Activated T-helper 1 cell treated with Interleukin-2 at 50 U/mL for 16 hours (primary cell): ENCODE measurements at regions not wholly inside any gene's neighbourhood (a gene's known extent, or its start where the extent isn't known, plus 50 kb on each side); places are given as distances from the start of the nearest gene placed in this dataset.
"Not testable (repeated sequence)": the region's sequence is repeated elsewhere in the genome, so short reads cannot be mapped to it uniquely, and the experiment has no call there.

Experiments used
- DNase-seq: peaks from one replicate; pipeline ENCODE4 v3.0.0-alpha.2; 2020; ENCODE audit warnings: low read depth

GRCh38 chr2:129015397-129016285 lies 697.0 kb upstream of the HS6ST1 start:
- no peak for DNase-seq

- DNase-seq: no peak
These were observed 698.3 kb upstream of the HS6ST1 start for GRCh38 chr2:129016972-129017371.

DNA sequence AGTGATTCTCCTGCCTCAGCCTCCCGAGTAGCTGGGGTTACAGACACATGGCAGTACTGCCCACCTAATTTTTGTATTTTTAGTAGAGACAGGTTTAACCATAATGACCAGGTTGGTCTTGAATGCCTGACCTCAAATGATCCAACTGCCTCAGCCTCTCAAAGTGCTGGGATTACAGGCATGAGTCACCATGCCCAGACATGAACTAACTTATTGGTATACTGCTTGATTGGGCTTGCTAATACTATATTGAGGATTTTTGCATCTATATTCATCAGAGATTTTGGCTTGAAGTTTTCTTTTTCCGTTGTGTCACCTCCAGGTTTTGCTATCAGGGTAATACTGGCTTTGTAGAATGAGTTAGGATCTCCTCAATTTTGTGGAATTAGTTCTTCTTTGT lies 706.1 kb upstream of the HS6ST1 start:
- DNase-seq: no peak

DNA sequence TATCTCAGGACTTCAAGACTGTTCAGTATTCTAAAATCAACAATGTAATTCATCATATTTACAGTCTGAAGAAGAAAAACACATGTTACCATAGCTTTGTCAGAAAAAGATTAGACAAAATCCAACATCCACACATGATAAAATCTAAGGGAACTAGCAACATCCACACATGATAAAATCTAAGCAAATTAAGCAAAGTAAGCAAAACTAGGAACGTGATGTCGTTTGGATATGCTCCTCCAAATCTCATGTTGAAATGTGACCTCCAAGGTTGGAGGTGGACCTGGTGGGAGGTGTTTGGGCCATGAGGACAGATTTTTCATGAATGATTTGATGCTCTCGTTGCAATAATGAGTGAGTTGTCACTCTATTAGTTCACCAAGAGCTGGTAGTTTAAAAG lies 717.3 kb upstream of the HS6ST1 start:
- DNase-seq: no peak

- not testable (repeated sequence) for DNase-seq
These were observed 725.0 kb upstream of the HS6ST1 start for GRCh38 chr2:129043677-129044076.

DNA sequence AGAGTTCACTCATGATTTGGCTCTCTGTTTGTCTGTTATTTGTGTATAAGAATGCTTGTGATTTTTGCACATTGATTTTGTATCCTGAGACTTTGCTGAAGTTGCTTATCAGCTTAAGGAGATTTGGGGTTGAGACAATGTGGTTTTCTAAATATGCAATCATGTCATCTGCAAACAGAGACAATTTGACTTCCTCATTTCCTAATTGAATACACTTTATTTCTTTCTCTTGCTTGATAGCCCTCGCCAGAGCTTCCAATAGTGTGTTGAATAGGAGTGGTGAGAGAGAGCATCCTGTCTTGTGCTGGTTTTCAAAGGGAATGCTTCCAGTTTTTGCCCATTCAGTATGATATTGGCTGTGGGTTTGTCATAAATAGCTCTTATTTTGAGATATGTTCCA lies 727.8 kb upstream of the HS6ST1 start:
- DNase-seq: not testable (repeated sequence)

DNA sequence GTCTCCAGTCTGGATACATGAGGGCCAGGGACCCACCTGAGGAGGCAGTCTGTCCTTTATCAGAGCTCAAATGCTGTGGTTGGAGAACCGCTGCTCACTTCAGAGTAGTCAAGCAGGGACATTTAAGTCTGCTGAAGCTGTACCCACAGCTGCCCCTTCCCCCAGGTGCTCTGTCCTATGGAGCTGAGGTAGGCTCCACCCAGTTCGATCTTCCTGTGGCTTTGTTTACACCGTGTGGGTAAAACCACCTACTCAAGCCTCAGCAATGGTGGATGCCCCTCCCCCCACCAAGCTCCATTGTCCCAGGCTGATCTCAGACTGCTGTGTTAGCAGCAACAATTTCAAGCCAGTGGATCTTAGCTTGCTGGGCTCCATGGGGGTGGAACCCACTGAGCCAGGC lies 731.4 kb upstream of the HS6ST1 start:
- DNase-seq: no peak

DNA sequence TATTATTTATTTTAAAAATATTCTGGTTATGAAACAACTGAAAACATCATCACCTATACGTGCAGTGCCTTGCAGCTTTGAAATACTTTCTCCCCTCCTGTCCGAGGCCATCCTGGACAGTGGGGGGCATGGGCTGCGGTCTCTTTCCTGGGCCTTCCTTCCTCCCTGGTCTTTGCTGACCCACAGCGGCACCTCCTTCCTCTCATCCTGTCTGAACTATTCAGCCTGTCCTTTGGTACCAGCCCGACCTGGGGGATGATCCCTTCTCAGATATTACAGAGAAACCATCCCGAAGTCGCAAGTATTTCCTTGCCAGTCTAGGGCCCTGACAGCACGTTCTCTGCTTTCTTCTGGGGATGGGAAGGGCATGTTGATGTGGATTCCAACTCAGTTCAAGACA lies 736.6 kb upstream of the HS6ST1 start:
- no peak for DNase-seq

DNA sequence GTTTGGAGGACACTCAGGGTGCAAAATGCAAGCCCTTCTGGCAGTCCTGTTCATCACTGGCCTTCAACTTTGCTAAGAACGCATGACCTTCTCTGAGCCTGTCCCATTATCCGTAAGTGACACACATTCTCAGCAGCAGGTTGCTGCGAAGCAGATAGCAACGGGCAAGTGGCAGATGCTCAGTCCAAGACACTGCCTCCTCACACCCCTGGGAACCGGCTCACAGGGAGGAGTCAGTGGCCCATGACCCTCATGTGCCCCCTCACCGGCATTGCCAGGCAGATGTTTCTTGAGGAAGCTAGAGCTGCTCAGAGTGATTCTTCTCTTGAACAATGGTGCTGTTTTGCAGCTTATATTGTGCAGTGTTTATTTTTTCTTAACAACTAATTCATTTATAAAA lies 737.2 kb upstream of the HS6ST1 start:
- no peak for DNase-seq

GRCh38 chr2:129056309-129056958 lies 737.8 kb upstream of the HS6ST1 start:
- DNase-seq: no peak

DNA sequence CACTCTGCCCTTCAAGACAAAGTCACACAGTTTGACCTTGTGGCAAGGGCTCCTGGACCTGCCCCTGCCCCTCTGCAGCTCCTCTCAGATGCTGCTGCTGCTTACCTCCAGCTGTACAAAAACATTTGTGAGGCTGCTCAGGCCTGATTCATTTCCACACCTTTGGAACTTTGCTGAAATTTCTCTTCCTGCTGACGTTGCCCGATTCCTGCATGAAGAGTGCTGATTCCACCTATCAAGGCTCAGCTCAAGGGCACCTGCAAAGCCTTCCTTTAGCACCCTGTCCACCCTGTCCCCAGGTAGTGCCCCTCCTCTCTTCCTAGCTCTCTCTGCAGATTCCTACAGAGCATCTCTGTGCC lies 738.3 kb upstream of the HS6ST1 start:
- no peak for DNase-seq

GRCh38 chr2:129058981-129059380 lies 740.3 kb upstream of the HS6ST1 start:
- no peak for DNase-seq

DNA sequence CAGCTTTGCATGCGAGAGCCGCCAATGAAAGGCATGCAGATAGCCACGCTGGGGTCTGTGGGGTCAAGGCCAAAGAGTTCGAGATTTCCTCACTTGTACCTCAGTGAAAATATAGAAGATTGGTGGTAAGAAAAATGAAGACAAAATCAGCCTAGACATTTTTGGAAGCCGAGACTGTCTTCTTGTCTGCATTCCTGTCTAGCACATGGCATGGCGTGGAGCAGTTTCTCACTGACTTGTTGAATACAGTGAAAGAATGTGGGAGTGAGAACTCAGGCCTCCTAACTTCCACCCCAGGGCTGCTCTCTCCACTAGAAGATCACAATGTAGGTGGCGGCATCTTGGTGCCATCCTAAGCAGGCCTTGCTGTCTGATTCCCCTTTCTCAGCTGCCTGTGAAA lies 740.8 kb upstream of the HS6ST1 start:
- DNase-seq: no peak

GRCh38 chr2:129061069-129061768 lies 742.6 kb upstream of the HS6ST1 start:
- DNase-seq: no peak

- no peak for DNase-seq
These were observed 743.1 kb upstream of the HS6ST1 start for GRCh38 chr2:129061769-129062121.

GRCh38 chr2:129062146-129062912 lies 743.7 kb upstream of the HS6ST1 start:
- no peak for DNase-seq

GRCh38 chr2:129067070-129067469 lies 748.4 kb upstream of the HS6ST1 start:
- no peak for DNase-seq

- DNase-seq: no peak
These were observed 749.3 kb upstream of the HS6ST1 start for GRCh38 chr2:129067953-129068352.

DNA sequence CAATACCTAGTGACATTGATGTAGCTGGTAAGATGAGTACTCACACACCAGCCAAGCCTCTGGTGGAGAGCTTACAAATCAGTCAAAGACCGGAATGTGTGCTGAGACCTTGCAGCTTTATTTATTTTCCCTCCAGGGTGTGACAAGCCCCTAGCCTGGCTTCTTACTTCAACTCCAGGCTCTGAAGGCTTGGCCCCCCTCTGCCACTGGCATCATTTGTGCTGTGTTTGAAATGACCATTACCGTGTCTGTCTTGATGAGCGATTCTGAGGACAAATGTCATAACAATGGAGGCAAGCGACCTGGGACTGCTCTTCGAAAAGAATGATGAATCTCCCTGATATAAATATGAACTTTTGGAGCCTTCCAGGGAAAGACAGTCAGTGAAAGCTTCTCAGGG lies 749.9 kb upstream of the HS6ST1 start:
- DNase-seq: no peak

DNA sequence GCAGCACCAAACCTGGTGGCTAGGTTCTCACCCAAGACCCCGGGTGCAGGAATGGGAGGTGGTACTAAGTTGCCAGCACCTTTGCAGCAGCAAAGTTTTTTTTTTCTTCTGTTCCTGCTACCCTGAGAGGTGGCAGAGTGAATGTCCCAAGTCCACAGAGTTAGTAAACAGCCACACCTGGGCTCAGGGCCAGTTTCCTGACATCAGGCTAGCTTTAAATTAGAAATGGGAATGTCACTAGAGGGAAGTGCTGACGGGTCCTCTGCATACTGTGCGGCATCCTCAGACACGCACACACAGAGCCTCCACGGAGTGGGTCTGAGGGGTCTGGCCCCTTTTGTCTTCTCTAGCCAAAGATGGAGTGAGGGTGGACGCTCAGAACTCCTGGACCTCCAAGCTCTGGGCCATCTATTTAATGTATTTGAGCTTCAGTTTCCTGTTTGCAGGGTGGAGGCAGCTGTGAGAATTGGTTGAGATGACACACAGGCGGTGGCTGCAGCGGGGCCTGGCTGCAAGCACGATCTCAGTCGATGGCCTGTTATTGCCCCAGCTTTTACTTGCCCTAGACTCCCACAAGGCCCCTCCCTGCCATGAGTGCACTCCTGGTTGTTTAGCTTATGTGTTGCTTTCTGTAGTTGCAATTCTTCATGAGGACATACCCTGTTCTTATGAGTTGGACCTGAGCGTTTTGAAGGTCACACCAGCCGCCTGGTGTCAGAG lies 751.4 kb upstream of the HS6ST1 start:
- DNase-seq: no peak

DNA sequence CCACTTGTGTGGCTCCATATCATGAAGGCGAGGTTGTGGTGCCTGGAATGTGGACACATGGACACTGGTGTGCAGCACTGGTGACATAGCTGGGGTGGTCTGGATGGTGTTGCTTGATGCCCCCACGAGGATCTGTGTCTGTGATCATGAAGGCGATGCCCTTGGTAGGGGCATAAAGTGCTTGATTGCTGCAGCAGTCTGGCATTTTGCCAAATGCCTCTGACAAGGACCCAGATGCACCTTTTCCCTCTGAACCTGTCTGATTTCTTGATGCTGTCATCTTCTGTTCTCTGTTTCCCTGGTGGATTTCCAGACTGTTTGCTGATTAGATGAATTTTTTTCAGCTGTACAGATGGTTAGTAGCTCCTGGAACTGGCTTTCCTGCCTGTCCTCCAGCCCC lies 752.0 kb upstream of the HS6ST1 start:
- no peak for DNase-seq

DNA sequence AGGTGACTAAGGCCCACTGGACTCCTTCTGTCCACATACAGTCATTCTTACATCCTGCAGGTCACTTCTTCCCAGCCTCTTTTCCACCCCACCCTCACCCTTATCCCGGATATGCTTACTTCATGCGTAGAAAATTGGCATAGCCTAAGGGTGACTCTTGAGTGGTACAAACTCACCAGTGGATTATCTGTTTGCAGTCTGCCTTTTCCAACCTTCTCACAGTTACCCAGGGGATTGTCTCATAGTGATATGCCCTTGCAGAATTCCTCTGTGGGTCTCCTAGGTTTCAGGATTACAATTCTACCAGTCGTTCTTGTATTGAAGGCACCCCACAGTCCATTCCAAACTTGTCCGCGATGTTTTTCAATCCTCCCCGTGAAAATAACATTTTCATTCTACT lies 752.9 kb upstream of the HS6ST1 start:
- no peak for DNase-seq
